Mucosa of descending colon (tissue), 3 donors: ENCODE measurements at regions not wholly inside any gene's neighbourhood (a gene's known extent, or its start where the extent isn't known, plus 50 kb on each side); places are given as distances from the start of the nearest gene placed in this dataset.

Source experiments
- ATAC-seq: fragments of 200-7000 bp; cut with Tn5 transposase; one replicate; pipeline ENCODE4 v1.9.1; 2020; ENCODE audit warnings: mild to moderate bottlenecking, moderate library complexity
- DNase-seq, 3 donors: peaks; one replicate each; pipeline ENCODE4 v3.0.0-alpha.2; 2020
- H3K36me3 ChIP-seq: fragments of 200-600 bp; one replicate; pipeline ENCODE4 v1.8.0; 2021; ENCODE audit warnings: low read depth, mild to moderate bottlenecking
- H3K4me1 ChIP-seq: fragments of 200-600 bp; one replicate; pipeline ENCODE4 v1.8.0; 2021; ENCODE audit warnings: low read depth, mild to moderate bottlenecking
- H3K4me3 ChIP-seq: fragments of 200-600 bp; one replicate; pipeline ENCODE4 v1.8.0; 2021; ENCODE audit warnings: mild to moderate bottlenecking
- H3K9me3 ChIP-seq: fragments of 200-600 bp; one replicate; pipeline ENCODE4 v1.8.0; 2021; ENCODE audit warnings: mild to moderate bottlenecking
- CTCF ChIP-seq: fragments of 200-600 bp; IDR thresholded peaks from one replicate; pipeline ENCODE4 v1.8.0; 2022; ENCODE audit warnings: antibody characterized with exemption, mild to moderate bottlenecking
- intact Hi-C, 2 donors: fragments of 100-400 bp; cut with DNase I in 1 of 2; cut with micrococcal nuclease in 1 of 2; formaldehyde crosslinking; loops; one replicate each; pipeline versions ENCODE4 v1.11.0 to v1.11.1; 2022; cut with DNase I, micrococcal nuclease
- donor health status: DM: no; HTN: no; CAD: no; lungs with moderate emphysema.
- donor health status: DM: no; HTN: no; CAD: no.
- donor health status: DM: no; HTN: yes; CAD: no.

GRCh38 chr1:199287647-199288046 lies 648.8 kb downstream of the PTPRC start:
- Histone ChIP-seq H3K9me3 (no peaks in the 10 kb centered on the region), H3K4me1 (no peaks in the 10 kb centered on the region), H3K4me3 (no peak overlapping the region), H3K36me3 (no peaks in the 10 kb centered on the region)
- ATAC-seq (no peak), DNase-seq (no peak)
- intact Hi-C loops, result no loop called here
- TF ChIP-seq CTCF, result no peak

GRCh38 chr1:199290186-199290585 lies 651.3 kb downstream of the PTPRC start:
- TF ChIP-seq CTCF, result no peak
- ATAC-seq, result no peak
- Histone ChIP-seq H3K4me1 (no peaks in the 10 kb centered on the region), H3K9me3 (no peaks in the 10 kb centered on the region), H3K4me3 (no peak overlapping the region), H3K36me3 (no peaks in the 10 kb centered on the region)
- DNase-seq, result no peak
- intact Hi-C loops, result no loop called here

GRCh38 chr1:199291022-199291740 lies 652.3 kb downstream of the PTPRC start:
- intact Hi-C loops, result no loop called here
- Histone ChIP-seq H3K4me1 (no peaks in the 10 kb centered on the region), H3K9me3 (no peaks in the 10 kb centered on the region), H3K4me3 (no peak overlapping the region), H3K36me3 (no peaks in the 10 kb centered on the region)
- TF ChIP-seq CTCF, result no peak
- DNase-seq, result no peak
- no peak for ATAC-seq

- Histone ChIP-seq H3K9me3 (no peaks in the 10 kb centered on the region), H3K36me3 (no peaks in the 10 kb centered on the region), H3K4me3 (no peak overlapping the region), H3K4me1 (no peaks in the 10 kb centered on the region)
- DNase-seq, result no peak
- ATAC-seq, result no peak
- TF ChIP-seq CTCF, result no peak
- intact Hi-C loops, result no loop called here
These were observed 654.1 kb downstream of the PTPRC start for GRCh38 chr1:199292896-199293295.

GRCh38 chr1:199295107-199295506 lies 656.3 kb downstream of the PTPRC start:
- no peak for ATAC-seq
- intact Hi-C loops, result no loop called here
- peak in 1 of 3 donors; percentile 8 for DNase-seq
- Histone ChIP-seq H3K9me3 (no peaks in the 10 kb centered on the region), H3K36me3 (no peaks in the 10 kb centered on the region), H3K4me3 (no peak overlapping the region), H3K4me1 (no peaks in the 10 kb centered on the region)
- TF ChIP-seq CTCF, result no peak

GRCh38 chr1:199297174-199297573 lies 658.3 kb downstream of the PTPRC start:
- intact Hi-C loops, result no loop called here
- no peak for TF ChIP-seq CTCF
- DNase-seq, result no peak
- no peak for ATAC-seq
- no peaks in the 10 kb centered on the region for H3K9me3 ChIP-seq
- no peaks in the 10 kb centered on the region for H3K4me1 ChIP-seq
- no peak overlapping the region for H3K4me3 ChIP-seq
- H3K36me3 ChIP-seq, result no peaks in the 10 kb centered on the region
